ENCODE measurements at regions not wholly inside any gene's neighbourhood (a gene's known extent, or its start where the extent isn't known, plus 50 kb on each side); places are given as distances from the start of the nearest gene placed in this dataset.

GRCh38 chr13:24074678-24075077 is 85.8 kb upstream of the SPATA13 start:
- Histone ChIP-seq H3K36me3 (no peaks in the 10 kb centered on the region), H3K4me3 (no peak overlapping the region), H3K27me3 (no peaks in the 10 kb centered on the region), H3K27ac (peak overlapping the region in 3 of 12 donors; percentile 5 to 8 (median 7)), H3K9me3 (no peaks in the 10 kb centered on the region), H3K4me1 (peaks cover 0 to 45% (median 12%) of the 10 kb centered on the region in 12 donors)
- TF ChIP-seq CTCF (IDR thresholded peaks at IDR 0.05): no peak
- intact Hi-C loops (cut with DNase I): loop anchor here in 1 of 10 donors (5.0 kb wide), 1 partner anchor 48 kb away; no protein-coding TSS in a partner anchor
- ATAC-seq (peak in 2 of 4 donors; percentile 55), DNase-seq (no peak)
- WGBS, 4 donors: 58 to 68% (median 62%) methylated on average over 2 of the region's 2 CpGs

GRCh38 chr13:24075137-24075975 is 85.2 kb upstream of the SPATA13 start:
- ATAC-seq (no peak), DNase-seq (no peak)
- H3K27me3 ChIP-seq: no peaks in the 10 kb centered on the region
- H3K27ac ChIP-seq: peak overlapping the region in 6 of 12 donors; percentile 5 to 38 (median 12)
- no peaks in the 10 kb centered on the region for H3K36me3 ChIP-seq
- intact Hi-C loops (cut with DNase I): no loop called here
- TF ChIP-seq CTCF (IDR thresholded peaks at IDR 0.05): no peak
- no peak for TF ChIP-seq POLR2A (IDR thresholded peaks at IDR 0.05)
- no peak overlapping the region for H3K4me3 ChIP-seq
- no peaks in the 10 kb centered on the region for H3K9me3 ChIP-seq
- H3K4me1 ChIP-seq: peaks cover 0 to 45% (median 12%) of the 10 kb centered on the region in 12 donors
- WGBS, 4 donors: 64 to 69% (median 68%) methylated on average over 7 of the region's 7 CpGs

GRCh38 chr13:24076109-24076508 is 84.4 kb upstream of the SPATA13 start:
- Histone ChIP-seq H3K27me3 (no peaks in the 10 kb centered on the region), H3K36me3 (no peaks in the 10 kb centered on the region), H3K4me3 (peak overlapping the region in 2 of 12 donors; percentile 11 to 21), H3K27ac (peak overlapping the region in 5 of 12 donors; percentile 11 to 60 (median 38)), H3K4me1 (peaks cover 0 to 40% (median 11%) of the 10 kb centered on the region in 12 donors), H3K9me3 (no peaks in the 10 kb centered on the region)
- ATAC-seq (no peak), DNase-seq (no peak)
- intact Hi-C loops (cut with DNase I): no loop called here
- 42 to 51% (median 43%) methylated on average over 3 of the region's 3 CpGs for WGBS, 4 donors
- no peak for TF ChIP-seq CTCF (IDR thresholded peaks at IDR 0.05)
- no peak for TF ChIP-seq POLR2A (IDR thresholded peaks at IDR 0.05)

- peaks cover 0 to 34% (median 9%) of the 10 kb centered on the region in 12 donors for H3K4me1 ChIP-seq
- H3K4me3 ChIP-seq: peak overlapping the region in 2 of 12 donors; percentile 11 to 21
- no peaks in the 10 kb centered on the region for H3K27me3 ChIP-seq
- H3K9me3 ChIP-seq: no peaks in the 10 kb centered on the region
- intact Hi-C loops (cut with DNase I): no loop called here
- WGBS, 4 donors: 60 to 76% (median 70%) methylated on average over 8 of the region's 8 CpGs
- peak in 1 of 4 donors; percentile 48 for ATAC-seq
- H3K27ac ChIP-seq: peak overlapping the region in 3 of 12 donors; percentile 14 to 60 (median 56)
- no peaks in the 10 kb centered on the region for H3K36me3 ChIP-seq
- no peak for TF ChIP-seq POLR2A (IDR thresholded peaks at IDR 0.05)
- no peak for TF ChIP-seq CTCF (IDR thresholded peaks at IDR 0.05)
- DNase-seq: no peak
These were observed 83.9 kb upstream of the SPATA13 start for GRCh38 chr13:24076636-24077035.

Data from heart left ventricle (tissue), 16 donors.